Skeletal muscle tissue (tissue), 3 donors: ENCODE measurements at regions not wholly inside any gene's neighbourhood (a gene's known extent, or its start where the extent isn't known, plus 50 kb on each side); places are given as distances from the start of the nearest gene placed in this dataset.

Experiments used
- H3K27ac ChIP-seq: one replicate; pipeline ENCODE4 v1.7.0; 2013; ENCODE audit warnings: mild to moderate bottlenecking, low read depth, low read length, inconsistent platforms
- H3K27me3 ChIP-seq, 3 donors: one replicate each; pipeline ENCODE4 v1.7.0; 2013; ENCODE audit warnings: low read length in 3 of 3; ENCODE audit not compliant: control insufficient read depth in 3 of 3, insufficient read depth in 3 of 3
- H3K36me3 ChIP-seq, 3 donors: one replicate each; pipeline ENCODE4 v1.7.0; 2013; ENCODE audit warnings: low read length in 3 of 3; ENCODE audit not compliant: control insufficient read depth in 3 of 3, insufficient read depth in 3 of 3
- H3K4me1 ChIP-seq, 3 donors: one replicate each; pipeline ENCODE4 v1.7.0; 2013; ENCODE audit warnings: low read length in 3 of 3, mild to moderate bottlenecking in 3 of 3; ENCODE audit not compliant: control insufficient read depth in 3 of 3, insufficient read depth in 3 of 3
- H3K4me3 ChIP-seq, 3 donors: one replicate each; pipeline ENCODE4 v1.7.0; 2013; ENCODE audit warnings: low read length in 3 of 3
- H3K9ac ChIP-seq, 3 donors: one replicate each; pipeline ENCODE4 v1.7.0; 2013; ENCODE audit warnings: low read length in 3 of 3, mild to moderate bottlenecking in 3 of 3, moderate library complexity in 2 of 3, low read depth in 1 of 3
- H3K9me3 ChIP-seq, 3 donors: one replicate each; pipeline ENCODE4 v1.7.0; 2013; ENCODE audit warnings: low read length in 3 of 3; ENCODE audit not compliant: control insufficient read depth in 3 of 3
- donor health status: Osteomylitis.

GRCh38 chr2:194566907-194567660, 1089.9 kb upstream of the SLC39A10 start:
- Histone ChIP-seq H3K4me3 (no peak overlapping the region), H3K27me3 (no peaks in the 10 kb centered on the region), H3K27ac (no peak overlapping the region), H3K9ac (no peak overlapping the region), H3K4me1 (no peaks in the 10 kb centered on the region), H3K36me3 (no peaks in the 10 kb centered on the region), H3K9me3 (no peaks in the 10 kb centered on the region)

DNA sequence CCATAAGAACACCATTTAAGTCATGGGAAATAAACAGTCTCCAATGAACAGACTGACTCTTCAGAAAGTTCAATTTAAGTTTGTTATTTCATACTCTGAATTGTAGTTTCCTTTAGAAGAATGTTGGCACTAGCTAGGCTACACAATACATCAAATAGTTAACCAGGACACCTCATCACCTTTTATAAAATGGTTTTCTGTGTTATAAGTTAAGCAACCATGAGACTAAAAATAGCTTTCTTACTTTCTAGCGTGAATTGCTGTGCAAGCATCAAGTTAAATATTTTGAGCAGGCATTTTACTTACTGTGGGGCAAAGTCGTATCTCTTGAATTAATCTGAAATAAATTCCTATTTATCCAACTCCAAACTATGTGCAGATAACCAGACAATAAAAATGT, 1092.6 kb upstream of the SLC39A10 start:
- Histone ChIP-seq H3K27me3 (no peaks in the 10 kb centered on the region), H3K9me3 (no peaks in the 10 kb centered on the region), H3K4me1 (no peaks in the 10 kb centered on the region), H3K27ac (no peak overlapping the region), H3K9ac (no peak overlapping the region), H3K4me3 (no peak overlapping the region), H3K36me3 (no peaks in the 10 kb centered on the region)

GRCh38 chr2:194562329-194562728, 1094.7 kb upstream of the SLC39A10 start:
- H3K4me1 ChIP-seq = no peaks in the 10 kb centered on the region
- H3K9me3 ChIP-seq = no peaks in the 10 kb centered on the region
- H3K4me3 ChIP-seq = no peak overlapping the region
- H3K27me3 ChIP-seq = no peaks in the 10 kb centered on the region
- no peaks in the 10 kb centered on the region for H3K36me3 ChIP-seq
- H3K27ac ChIP-seq = no peak overlapping the region
- H3K9ac ChIP-seq = no peak overlapping the region

GRCh38 chr2:194559964-194560363, 1097.1 kb upstream of the SLC39A10 start:
- Histone ChIP-seq H3K27me3 (no peaks in the 10 kb centered on the region), H3K27ac (no peak overlapping the region), H3K4me3 (no peak overlapping the region), H3K4me1 (no peaks in the 10 kb centered on the region), H3K9me3 (no peaks in the 10 kb centered on the region), H3K36me3 (no peaks in the 10 kb centered on the region), H3K9ac (no peak overlapping the region)

DNA sequence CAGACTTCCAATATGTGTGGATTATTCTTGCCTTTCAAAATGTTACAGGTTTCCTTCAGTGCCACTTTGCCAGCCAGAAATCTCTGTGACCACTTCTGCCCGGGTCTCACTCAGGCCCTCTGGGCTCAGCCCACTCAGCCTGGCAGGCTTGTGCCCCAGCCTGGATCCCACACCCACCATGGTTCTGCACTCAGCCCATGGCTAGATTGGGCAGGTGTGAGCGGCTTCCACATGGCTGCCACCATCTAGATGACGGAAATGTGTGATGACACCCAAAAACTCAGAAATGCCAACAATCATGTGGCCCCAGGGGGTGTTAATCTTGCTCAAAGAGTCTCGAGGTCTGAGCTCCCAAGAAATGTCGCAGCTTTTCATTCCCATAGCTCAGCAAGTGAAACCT, 1097.5 kb upstream of the SLC39A10 start:
- no peak overlapping the region for H3K4me3 ChIP-seq
- no peaks in the 10 kb centered on the region for H3K4me1 ChIP-seq
- no peak overlapping the region for H3K9ac ChIP-seq

GRCh38 chr2:194557993-194558392, 1099.0 kb upstream of the SLC39A10 start:
- H3K9me3 ChIP-seq = no peaks in the 10 kb centered on the region
- no peak overlapping the region for H3K9ac ChIP-seq
- H3K27me3 ChIP-seq = no peaks in the 10 kb centered on the region
- H3K4me1 ChIP-seq = no peaks in the 10 kb centered on the region
- no peak overlapping the region for H3K4me3 ChIP-seq
- no peak overlapping the region for H3K27ac ChIP-seq
- no peaks in the 10 kb centered on the region for H3K36me3 ChIP-seq

More for the DNA sequence above, 1097.5 kb upstream of the SLC39A10 start:
- no peaks in the 10 kb centered on the region for H3K27me3 ChIP-seq
- no peaks in the 10 kb centered on the region for H3K9me3 ChIP-seq
- H3K27ac ChIP-seq = no peak overlapping the region
- H3K36me3 ChIP-seq = no peaks in the 10 kb centered on the region

DNA sequence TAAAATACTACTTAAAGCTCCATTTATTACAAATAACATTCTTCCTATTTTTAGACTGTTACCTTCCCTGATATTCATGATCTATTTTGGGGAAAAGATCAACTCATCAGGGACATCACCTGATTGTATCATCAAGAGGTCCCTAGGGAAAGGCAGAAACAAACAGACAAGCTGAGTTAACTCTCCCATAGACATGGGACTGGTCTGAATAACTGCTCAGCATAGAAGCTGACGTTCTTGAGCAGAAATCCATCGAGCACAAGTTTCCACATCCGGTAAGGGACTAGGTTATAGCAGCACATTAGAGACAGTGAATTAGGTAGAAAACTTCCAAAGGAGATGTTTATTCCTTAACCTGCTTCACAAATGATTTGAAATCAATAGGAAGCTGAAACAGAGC, 1100.4 kb upstream of the SLC39A10 start:
- H3K36me3 ChIP-seq = no peaks in the 10 kb centered on the region
- H3K4me1 ChIP-seq = no peaks in the 10 kb centered on the region
- no peak overlapping the region for H3K27ac ChIP-seq
- no peak overlapping the region for H3K4me3 ChIP-seq
- no peak overlapping the region for H3K9ac ChIP-seq
- H3K27me3 ChIP-seq = no peaks in the 10 kb centered on the region
- no peaks in the 10 kb centered on the region for H3K9me3 ChIP-seq

DNA sequence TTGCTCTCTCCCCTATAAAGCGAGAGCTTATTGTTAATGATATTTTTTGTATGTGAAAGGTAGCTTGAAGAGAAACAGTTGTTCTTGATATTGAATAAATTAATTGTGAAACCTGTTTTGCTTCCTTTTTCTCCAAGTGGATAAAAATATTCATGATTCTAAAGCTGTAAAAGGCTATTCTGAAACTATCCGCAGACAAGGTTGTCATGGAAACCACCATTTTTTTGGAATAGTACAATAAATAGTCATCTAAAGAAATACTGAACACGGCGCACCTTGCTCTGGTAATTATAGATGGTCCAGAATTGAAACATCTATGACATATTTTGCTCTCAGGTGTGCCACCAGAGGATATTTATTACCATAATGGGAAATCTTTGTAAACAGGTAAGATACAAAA, 1103.0 kb upstream of the SLC39A10 start:
- Histone ChIP-seq H3K27ac (no peak overlapping the region), H3K4me3 (no peak overlapping the region), H3K4me1 (no peaks in the 10 kb centered on the region), H3K9ac (no peak overlapping the region), H3K27me3 (no peaks in the 10 kb centered on the region), H3K9me3 (no peaks in the 10 kb centered on the region), H3K36me3 (no peaks in the 10 kb centered on the region)

DNA sequence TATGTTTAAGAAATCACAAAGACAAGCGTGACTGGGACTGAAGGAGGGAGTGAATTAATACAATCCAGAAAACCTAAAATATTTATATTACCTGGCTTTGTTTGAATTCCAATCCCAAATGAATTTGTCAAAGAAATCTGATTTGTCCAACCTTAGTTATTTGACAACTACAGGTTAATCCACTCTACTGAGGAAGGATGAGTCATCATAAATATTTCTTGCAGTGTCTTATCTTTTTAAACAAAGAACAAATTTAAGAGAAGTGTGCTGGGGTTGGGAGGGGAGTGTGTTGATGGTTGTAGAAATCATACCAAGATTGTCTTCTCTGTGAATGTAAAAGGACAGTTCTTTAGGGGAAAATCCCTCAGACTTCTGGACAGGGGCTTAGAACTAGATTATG, 1106.3 kb upstream of the SLC39A10 start:
- Histone ChIP-seq H3K9me3 (no peaks in the 10 kb centered on the region), H3K9ac (no peak overlapping the region), H3K4me3 (no peak overlapping the region), H3K27ac (no peak overlapping the region), H3K27me3 (no peaks in the 10 kb centered on the region), H3K36me3 (no peaks in the 10 kb centered on the region), H3K4me1 (no peaks in the 10 kb centered on the region)

- Histone ChIP-seq H3K4me1 (no peaks in the 10 kb centered on the region), H3K27ac (no peak overlapping the region), H3K9me3 (no peaks in the 10 kb centered on the region), H3K36me3 (no peaks in the 10 kb centered on the region), H3K4me3 (no peak overlapping the region), H3K9ac (no peak overlapping the region), H3K27me3 (no peaks in the 10 kb centered on the region)
Measured at GRCh38 chr2:194549387-194549786, 1107.6 kb upstream of the SLC39A10 start.
